GM12875 (cell line): ENCODE measurements at regions not wholly inside any gene's neighbourhood (a gene's known extent, or its start where the extent isn't known, plus 50 kb on each side); places are given as distances from the start of the nearest gene placed in this dataset.

Source experiments
- H3K4me3 ChIP-seq: one replicate; pipeline ENCODE4 v1.5.1; 2011; ENCODE audit warnings: low read depth, low read length, control low read depth
- TF ChIP-seq, protein P1 (sequence below): IDR thresholded peaks from 2 replicates; pipeline ENCODE4 v1.5.1; 2011; ENCODE audit warnings: low read depth, mild to moderate bottlenecking, control low read depth, inconsistent platforms, low read length, moderate library complexity, borderline replicate concordance; ENCODE audit not compliant: insufficient read depth

DNA sequence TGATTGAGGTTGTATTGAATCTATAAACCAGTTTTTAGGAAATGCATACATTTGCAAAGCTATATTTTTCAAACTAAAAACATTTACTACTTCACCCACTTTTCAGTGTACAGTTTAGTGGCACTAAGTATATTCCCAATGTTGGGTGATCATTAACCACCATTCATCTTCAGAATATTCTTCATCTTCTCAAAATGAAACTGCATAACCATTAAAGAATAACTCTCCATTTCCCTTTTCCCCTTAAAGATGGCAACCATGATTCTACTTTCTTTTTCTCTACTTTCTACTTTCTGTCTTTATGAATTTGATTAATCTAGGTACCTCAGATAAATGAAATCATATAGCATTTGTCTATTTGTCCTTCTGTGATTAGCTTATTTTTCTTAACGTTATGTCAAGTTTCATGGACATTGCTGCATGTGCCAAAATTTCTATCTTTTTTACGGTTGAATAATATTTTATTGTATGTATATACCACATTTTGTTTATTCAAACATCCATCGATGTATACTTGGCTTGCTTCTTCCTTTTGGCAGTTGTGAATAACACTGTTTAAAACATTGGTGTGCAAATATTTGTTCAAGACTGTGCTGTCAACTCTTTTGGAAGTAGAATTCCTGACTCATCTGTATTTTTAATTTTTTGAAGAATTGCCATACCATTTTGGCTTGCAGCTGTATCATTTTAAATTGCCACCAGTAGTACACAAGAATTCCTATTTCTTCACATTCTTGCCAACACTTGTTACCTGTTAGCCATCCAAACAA is 104.9 kb downstream of the RPRM start:
- TF ChIP-seq, protein P1, sequence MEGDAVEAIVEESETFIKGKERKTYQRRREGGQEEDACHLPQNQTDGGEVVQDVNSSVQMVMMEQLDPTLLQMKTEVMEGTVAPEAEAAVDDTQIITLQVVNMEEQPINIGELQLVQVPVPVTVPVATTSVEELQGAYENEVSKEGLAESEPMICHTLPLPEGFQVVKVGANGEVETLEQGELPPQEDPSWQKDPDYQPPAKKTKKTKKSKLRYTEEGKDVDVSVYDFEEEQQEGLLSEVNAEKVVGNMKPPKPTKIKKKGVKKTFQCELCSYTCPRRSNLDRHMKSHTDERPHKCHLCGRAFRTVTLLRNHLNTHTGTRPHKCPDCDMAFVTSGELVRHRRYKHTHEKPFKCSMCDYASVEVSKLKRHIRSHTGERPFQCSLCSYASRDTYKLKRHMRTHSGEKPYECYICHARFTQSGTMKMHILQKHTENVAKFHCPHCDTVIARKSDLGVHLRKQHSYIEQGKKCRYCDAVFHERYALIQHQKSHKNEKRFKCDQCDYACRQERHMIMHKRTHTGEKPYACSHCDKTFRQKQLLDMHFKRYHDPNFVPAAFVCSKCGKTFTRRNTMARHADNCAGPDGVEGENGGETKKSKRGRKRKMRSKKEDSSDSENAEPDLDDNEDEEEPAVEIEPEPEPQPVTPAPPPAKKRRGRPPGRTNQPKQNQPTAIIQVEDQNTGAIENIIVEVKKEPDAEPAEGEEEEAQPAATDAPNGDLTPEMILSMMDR: no peak
- H3K4me3 ChIP-seq: no peak overlapping the region

DNA sequence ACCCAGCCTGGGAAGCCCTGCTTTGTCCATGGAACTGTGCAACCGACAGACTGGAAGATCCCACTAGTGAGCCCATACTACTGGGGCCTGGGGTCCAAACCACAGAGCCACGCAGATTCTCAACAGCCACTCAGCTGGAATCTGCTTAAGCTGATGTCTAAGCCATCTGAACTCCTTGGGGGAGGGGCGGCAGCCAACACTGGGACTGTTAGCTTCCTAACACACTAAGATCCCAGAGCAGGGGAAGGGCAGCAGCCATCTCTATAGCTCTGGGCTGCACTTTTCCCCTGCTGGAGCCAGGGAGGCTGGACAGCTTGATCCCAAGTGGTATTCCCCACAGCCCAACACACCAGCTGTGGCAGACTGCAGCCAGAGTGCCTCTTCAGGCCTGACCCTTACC is 118.3 kb downstream of the RPRM start:
- TF ChIP-seq, protein P1: no peak
- H3K4me3 ChIP-seq: no peak overlapping the region

DNA sequence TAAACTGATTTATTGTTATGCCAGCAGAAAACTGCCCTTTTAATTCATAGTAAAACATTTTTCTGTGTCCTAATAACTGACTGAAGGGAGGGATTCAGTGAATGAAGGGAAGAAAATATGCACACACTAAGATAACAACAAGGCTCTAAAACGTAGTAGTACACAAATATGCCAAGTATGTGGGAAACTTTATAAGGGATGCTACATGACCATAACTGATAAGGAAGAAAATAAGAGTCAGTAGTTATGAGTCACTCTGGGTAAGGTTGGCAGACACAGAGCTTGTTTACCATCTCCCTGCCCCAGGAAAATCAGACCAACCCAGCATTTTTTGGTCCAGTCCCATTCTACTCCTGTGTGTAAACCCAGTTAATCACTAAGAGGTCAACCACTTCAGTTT is 124.2 kb downstream of the RPRM start:
- TF ChIP-seq, protein P1: no peak
- no peak overlapping the region for H3K4me3 ChIP-seq

DNA sequence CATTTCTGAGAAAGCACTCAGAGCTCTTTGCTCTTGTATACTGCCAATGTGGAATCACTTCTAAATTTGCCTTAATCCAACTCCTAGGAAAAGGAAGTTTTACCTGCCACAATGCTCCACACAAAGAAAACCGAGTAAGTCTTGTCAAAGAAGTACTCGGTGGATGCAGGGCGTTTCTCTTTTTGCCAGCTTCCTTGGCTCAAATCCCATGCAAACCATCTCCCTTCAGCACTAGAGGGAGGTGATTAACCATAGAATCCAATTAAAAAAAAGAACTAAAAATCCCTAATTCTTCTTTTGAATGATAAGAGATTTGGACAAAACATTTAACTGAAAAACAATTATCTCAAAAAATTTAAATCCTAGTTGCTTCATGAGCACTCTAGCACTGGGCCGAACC is 129.0 kb downstream of the RPRM start:
- TF ChIP-seq, protein P1: no peak
- no peak overlapping the region for H3K4me3 ChIP-seq

DNA sequence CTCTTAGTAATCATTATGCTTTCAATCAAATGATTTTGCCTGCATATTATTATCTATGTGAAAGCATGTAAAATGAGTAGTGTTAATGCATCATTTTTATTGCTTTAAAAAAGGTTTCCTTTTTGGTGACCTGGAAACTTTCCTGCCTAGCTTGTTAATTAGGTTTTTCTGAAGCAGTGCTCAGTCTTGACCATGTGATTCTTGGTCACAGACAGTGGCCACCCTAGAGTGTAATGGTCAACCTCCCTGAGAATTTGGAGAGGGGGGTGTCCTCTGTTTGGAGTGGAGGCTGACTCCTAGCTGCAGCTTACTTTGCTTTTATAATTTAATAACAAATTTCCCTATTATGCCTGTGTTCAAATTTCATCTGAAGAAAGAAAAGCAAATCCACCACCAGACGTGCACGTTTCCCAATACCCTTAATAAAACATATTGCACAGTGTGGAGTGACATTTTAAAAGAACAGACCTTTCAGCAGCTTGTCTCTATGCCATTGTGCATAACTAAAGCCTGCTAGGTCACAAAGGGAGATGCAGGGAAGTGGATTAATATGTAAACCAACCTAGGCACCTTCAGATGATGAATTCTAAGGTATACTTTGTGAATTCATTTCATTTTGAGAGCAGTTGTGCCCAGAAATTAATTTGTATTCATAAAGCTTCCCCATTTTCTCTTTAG is 130.6 kb downstream of the RPRM start:
- TF ChIP-seq, protein P1: no peak
- H3K4me3 ChIP-seq: no peak overlapping the region

DNA sequence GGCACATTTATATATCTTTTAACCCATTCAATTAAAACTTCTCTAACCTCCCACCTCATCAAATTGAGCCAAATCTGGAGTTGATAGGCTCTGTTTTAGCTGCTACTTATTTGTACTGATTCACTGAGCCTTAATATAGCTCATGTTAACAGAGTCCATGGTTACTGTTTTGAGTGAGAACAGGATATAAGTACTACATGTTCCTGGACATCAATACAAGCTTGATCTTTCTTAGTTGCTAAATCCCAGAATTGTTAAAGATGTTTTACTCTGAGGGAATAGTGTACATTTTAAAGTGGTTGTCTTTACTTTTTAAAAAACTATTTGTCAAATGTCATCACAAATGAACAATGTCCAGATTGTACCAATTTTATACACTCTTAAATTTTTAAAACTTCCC is 157.7 kb downstream of the RPRM start:
- TF ChIP-seq, protein P1: no peak

DNA sequence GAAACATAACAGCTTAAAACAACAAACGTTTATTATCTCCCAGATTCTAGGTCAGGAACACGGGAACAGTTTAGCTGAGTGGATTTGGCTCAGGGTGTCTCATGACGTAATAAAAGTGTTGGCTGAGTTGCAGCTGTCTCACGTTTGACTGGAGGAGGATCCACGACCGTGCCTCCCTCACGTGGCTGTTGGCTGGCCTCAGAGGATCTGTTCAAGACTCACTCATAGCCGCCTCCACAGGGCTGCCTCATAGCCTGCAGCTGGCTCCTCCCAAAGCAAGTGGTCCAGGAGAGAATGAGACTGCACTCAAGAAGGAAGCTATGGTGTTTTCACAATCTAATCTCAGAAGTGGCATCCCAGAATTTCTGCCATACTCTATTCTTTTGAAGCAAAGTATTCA is 167.1 kb downstream of the RPRM start:
- TF ChIP-seq, protein P1: no peak
- H3K4me3 ChIP-seq: no peak overlapping the region

More for the DNA sequence above, 157.7 kb downstream of the RPRM start:
- H3K4me3 ChIP-seq: no peak overlapping the region
